NCI-H226 (cell line): ENCODE measurements at regions not wholly inside any gene's neighbourhood (a gene's known extent, or its start where the extent isn't known, plus 50 kb on each side); places are given as distances from the start of the nearest gene placed in this dataset.

Experiments used
- DNase-seq: peaks from one replicate; pipeline ENCODE4 v3.0.0-alpha.2; 2015

DNA sequence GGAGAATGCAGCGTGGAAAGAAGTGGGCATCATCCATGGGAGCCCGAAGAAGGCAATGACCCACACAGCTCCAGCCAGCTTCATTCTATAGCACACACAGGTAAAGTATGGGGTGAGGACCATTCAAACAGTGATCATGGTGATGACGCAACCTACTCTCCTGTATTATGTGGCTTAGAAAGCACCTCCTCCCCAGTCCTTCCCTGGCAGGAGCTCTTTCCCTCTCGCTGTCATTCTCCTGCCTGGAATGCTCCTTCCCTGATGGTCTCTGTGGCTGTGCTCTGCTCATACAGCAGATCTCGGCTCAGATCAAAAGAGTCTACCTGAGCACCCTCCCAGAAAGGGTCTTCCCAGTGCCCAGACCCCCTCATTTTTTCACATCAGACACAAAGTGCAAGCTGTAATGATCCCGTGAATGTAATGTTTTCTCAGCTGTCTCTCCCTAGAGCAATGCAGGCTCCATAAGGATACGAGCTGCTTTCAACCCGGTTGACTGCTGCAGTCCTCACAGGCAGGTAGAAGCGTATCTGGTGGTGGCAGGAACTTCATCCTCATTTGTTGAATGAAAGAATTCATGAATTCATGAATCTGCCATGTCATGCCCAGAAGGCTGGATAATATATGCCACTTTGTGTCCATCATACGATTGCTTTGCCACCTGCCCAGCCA is 248.8 kb downstream of the HS3ST3A1 start:
- DNase-seq, result peak; percentile 18

DNA sequence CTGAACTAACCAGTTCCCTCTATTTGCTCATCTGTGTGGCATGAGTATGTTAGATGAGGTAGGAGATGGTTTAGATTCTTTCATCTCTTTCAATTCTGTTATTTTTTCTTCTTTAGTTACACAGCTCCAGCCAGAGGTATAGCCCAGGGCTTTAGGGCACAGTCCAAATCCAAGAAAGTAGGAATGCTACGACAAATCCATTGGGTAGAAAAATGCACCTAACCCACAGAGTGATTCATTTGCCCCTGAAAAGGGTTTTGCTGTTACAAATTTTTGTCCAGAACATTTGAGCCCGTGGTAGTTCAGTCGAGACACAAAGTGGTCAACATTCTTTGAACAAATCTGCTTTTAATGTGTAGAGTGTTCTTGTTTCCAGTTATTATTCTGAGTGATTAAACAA is 250.7 kb downstream of the HS3ST3A1 start:
- peak; percentile 51 for DNase-seq

DNA sequence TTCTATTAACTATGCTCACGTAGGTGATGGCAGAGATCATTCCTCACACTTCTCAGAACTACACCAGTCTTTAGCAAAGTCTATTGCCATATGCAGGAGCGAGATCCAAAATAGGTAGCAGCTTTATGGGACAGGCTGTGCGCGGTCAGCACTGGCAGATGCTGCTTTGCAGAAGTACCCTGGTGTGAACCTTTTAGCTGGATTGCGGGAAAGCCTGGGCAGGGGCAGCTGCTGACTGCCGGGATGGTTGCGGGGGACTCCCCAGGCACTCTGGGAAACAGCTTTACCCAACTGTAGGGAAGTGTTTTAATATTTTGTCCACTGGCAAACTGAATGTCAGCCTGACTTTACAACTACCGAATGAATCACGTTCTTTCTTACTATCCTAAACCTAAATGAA is 251.3 kb downstream of the HS3ST3A1 start:
- DNase-seq, result no peak

DNA sequence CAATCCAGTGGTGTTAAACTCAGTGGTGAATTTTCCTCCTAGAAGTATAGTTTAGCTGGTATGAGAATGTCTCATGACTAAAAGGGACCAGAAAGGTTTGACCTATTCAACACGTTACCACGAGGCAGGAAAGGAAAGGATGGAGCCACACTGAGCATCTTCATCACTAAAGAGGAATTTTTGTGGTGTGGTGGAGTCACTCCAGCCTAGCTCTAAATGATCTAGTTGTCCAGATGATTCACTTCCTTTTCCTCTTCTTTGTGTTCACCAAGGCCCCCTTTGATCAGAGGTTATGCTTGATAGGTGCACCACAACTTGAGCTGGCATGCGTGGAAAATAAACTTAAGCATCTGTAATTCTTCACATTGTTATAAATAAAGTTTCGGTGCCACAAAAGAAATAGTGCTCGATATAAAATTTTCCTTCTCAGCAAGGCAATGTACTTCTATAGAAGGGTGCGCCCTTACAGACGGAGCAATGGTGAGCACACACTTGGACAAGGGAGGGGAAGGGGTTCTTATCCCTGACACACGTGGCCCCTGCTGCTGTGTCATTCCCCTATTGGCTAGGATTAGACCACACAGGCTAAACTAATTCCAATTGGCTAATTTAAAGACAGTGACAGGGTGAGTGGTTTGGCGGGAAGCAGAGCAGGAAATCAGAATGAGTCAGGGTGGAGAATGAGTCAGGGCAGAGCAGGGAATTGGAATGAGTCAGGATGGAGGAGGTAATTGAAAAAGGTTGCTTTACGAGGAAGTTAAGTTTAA is 254.6 kb downstream of the HS3ST3A1 start:
- DNase-seq, result peak; percentile 97

DNA sequence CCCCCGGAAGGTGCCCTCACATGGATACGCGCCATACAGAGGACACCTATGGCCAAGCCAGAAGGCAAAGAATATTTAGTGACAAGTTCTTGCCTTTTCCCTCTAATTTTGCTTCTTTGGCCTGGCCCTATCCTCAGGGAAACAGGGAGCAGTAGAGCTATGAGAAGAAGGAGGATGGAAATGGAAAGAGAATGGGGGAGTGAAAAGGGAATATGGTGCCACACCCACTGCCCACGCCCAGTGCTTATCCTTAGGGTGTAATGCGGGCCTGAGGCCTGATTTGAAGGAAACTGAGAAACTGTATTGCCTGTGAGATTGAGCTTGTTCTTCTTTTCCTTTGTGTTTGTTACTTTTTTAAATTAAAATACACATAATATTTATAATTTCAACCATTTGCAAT is 255.1 kb downstream of the HS3ST3A1 start:
- DNase-seq, result peak; percentile 33

DNA sequence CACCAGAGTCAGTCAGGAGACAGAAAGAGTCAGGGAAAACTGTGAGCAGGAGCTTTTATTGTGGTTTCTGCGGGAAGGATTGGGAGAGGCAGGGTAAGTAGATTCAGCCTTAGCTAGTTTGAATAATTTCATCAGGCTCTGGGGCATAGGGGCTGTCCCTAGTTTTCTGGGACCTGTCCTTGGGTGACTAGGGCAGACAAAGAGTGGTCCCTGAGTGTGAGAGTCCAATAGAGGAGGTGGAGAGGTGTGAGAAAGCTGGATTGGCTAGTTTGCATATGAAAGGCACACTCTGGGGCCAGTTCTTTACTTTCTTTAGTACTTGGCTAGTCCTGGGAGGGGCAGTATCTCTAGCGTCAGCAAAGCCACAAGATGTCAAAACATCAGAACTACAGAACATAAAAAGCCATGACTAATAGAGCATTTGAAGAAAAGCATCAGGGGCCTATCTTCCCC is 255.6 kb downstream of the HS3ST3A1 start:
- DNase-seq, result peak; percentile 91

DNA sequence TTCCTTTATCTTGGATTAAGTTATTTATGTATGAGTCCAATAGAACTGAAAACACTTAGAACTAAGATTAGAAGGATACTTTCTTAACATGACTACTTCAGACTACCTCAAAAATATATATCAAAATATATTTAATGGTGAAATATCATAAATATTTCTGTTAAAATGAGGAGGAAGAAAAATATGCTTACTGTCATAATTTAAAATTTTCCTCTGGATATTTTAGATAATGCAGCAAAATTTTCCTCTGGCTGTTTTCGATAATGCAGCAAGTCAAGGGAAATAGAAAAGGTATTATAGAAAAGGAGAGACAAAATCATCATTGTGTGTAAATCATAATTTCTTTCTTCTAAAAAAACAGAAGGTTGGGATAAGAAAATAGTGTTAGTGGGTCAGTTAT is 263.3 kb downstream of the HS3ST3A1 start:
- DNase-seq, result no peak

DNA sequence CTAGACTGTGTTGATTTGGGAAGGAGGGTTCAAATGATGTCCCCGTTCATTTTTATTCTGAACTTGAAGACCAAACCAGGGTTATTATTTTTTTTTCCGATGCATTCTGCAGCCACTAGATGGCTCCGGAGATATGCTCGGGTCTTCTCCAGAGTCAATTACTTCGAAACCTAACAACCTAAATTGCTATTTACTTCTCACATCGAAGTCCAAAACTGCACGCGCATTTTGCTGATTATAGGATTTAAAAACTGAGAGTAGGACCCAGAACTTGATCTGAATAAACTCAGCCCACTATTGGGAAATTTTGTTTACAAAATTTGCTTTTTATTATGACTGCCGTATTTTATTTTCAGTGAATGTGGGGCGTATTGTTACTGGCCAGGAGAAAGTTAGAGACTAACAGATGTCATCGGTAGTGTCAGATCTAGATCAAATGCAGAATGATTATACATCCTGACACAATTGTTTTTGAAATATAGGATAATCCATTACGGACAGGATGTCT is 263.8 kb downstream of the HS3ST3A1 start:
- peak; percentile 28 for DNase-seq

DNA sequence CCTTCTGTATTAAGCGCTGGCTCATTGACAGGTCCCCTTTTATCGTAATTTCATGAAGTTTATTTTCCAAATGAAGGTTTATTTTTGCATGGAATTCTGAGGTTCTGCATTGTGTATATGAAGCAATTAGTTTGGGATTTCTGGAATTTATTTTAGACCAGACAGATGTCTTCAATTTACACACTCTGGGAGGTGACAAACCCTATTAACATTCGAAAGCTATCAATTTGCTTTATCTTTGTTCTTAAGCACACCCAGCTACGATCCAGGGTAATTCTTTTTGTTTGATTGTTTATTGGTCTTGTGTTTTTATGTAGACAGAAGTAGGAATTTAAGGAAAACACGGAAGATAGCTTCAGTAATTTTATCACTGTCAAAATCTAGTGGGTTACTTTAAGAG is 264.6 kb downstream of the HS3ST3A1 start:
- no peak for DNase-seq

DNA sequence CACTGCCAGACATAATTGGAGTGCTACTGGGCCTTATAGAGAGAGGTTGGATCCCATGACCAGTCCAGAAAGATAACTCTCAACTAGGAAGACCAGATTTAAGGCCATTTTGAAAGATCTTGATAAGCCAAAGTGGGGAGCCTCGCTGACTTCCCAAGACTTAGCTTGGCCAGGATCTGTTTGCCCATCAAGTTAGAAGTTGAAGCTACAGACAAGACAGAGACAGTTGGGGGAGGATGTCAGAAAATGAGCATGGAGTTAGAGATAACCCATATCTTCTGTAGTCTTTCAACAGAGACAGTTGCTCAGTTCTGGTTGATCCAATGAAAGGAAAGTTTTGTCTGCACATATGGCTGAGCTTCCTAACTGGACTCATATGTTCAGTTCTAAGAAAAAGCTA is 267.4 kb downstream of the HS3ST3A1 start:
- DNase-seq, result no peak

DNA sequence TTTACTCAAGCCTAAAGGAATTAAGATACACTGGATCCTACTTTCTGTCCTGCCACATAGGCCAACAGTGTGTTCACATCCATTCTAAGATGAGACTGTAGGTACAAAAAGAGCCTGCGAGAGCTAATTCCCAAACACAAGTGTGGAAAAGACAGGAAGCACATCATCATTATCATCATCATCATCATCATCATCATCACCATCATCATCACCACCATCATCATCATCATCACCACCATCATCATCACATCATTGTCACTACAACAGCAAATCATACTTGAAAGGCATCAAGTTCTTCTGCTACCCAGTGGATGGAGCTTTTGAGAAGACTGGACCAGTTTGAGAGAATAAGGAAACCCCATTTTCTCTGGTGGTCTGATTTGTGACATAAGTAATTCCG is 268.1 kb downstream of the HS3ST3A1 start:
- no peak for DNase-seq

DNA sequence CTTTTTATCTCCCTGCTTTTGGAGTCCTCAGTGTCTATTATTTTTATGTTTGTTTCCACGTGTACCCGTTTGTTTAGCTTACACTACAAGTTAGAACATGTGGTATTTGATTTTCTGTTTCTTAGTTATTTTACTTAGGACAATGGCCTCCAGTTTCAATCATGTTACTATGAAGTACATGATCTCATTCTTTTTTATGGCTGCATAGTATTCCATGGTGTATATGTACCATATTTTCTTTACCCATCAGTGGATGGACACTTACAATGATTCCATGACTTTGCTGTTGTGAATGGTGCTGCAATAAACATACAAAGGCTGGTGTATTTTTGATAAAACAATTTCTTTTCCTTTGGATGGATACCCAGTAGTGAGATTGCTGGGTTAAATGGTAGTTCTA is 269.5 kb downstream of the HS3ST3A1 start:
- no peak for DNase-seq

DNA sequence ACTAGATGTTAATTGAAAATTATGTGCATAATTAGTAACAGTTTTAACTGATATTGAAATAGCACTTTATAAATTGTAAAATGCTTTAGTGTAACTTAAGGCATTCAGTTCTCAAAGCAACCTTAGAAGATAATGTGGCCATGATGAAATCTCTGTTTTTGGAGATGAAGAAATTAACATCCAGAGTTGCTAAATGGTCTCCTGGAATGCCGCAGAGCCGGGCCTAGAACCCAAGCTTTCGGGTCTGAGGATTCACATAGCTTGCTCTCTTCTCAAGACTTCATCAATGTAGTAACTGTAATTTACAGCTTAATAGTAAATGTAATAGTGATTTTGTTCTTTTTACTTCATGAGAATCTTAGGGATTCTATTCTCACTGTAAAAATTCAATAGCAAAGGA is 272.3 kb downstream of the HS3ST3A1 start:
- DNase-seq, result no peak

DNA sequence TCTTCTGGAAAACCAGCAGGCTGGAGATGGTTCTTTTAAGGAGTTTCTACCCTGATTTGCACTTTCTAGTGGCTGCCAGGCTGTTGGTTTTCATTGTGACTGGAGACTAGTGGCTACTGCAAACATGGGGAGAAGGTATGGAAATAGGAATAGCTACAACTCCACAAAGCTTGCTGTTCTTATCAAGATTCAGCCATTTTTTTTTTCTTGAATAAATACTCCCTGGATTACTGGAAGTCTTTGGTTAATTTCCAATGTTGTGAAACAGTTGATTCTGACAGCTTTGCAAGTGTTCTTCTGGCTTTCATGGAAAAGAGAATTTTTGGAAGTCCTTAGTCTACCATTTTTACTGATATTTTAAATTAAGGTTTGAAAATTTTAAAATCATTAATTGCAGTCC is 277.7 kb downstream of the HS3ST3A1 start:
- no peak for DNase-seq

DNA sequence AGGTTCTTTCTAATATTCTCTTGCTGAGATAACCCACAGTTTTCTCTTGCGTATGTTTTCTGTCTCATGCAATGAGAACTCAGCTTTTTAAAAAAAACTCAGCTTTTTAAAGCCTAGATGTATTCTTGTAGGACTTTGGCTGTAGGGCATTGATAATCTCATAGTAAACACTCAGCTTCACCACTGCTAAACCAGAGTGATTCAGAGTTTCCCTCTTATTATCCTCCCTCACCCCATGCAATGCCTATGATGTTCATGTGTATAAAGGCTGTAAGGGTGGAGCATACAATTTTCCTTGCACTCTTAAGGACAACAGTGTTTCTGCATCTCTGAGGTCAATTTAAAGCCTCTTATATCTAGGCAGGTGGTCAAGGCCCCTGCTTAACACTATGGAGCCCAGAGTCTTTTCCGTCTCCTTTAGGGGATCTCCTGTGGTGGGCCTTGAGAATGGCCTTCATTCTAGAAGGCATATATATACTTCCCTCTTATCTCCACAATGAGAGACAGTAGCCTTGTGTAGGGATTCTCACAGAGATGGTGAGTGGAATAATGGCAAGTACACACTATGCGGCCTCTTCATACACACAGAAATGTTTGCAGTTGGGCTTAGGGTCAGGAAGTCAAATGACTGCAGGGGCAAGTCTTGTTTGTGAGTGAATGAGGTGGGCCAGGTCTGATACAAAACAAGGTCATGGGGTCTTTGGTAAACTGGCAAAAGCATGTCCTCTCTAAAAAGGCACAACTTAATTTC is 279.6 kb downstream of the HS3ST3A1 start:
- DNase-seq, result no peak

DNA sequence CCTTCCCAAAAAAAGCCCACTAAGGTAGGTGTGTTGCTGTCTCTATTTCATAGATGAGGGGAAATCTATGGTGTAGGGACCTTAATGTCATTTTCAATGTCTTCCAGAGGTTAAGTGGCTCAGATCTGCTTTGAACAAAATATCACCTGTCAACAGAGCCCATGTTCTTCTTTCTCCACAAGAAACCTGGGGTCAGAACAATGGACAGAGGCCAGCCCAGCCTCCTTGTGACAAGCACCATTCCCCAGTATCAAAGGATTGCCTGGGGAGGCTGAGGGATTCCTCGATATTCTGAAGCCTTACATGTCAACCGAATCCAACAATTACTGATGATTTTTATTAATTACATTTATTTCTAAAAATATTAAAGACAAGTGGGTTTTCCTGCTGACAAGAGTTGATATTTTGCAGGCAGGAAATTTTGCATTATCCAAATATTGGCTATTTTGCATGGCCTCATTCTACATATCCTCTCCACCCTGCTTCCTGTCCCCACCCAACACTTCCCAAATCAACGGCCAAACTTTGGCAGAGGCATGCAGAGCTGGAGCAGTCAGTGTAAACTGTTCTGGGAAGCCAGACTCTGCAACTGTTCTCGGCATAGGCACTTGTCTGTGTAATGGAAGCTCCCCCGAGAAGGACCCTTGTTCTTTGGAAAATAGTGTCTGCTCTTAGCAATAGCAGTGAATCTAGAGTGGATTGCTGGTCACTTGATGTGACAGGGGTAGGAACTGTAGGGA is 281.5 kb downstream of the HS3ST3A1 start:
- no peak for DNase-seq

DNA sequence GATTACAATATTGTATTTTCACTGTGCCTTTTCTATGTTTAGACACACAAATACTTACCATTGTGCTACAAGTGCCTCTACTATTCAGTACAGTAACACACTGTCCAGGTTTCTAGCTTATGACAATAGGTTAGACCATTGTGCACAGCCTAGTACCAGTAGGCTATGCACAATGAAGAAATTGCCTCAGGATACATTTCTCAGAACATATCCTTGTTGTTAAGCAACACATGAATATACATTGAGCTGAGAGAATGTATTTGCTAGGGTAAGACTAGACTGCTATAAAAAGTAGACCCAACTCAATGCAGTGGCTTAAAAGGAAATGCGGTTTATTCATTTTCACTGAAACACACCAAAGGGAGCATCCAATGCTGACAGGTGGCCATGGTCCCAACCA is 285.1 kb downstream of the HS3ST3A1 start:
- DNase-seq, result no peak

DNA sequence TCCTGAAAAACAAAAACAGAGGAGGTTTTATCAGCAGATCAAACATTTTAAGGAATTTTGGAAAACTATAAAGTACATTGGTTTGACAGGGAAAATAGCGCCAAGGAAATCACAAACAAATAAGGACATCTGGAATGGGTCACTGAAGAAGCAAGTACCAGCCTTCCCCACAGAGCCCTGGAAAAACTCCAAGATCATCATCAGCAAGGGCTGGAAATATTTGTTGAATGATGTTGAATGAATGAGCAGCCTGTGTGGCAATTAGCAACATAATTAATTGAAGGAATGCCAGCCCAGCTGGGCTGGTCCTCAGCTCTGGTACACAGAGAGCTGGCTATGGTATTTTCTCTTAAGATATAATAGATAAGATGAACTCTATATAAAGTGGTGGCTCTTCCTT is 290.4 kb downstream of the HS3ST3A1 start:
- no peak for DNase-seq

DNA sequence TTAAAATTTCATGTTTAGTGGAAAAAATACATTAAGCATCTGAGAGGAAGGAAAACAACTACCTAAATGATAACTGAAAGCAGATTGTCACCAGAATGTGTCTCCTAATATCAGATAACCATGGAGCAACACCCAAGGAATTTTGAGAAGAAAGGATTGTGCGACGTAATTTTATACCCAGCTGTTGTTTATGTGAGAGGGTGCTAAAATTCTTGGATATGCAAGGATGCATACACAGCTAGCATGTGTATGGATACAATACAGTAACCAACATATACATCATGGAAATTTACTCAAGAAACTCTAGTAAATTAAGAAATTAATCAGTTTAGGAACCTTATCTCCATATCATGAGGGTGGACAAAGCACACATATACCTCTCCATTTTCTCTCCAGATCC is 290.9 kb downstream of the HS3ST3A1 start:
- no peak for DNase-seq

DNA sequence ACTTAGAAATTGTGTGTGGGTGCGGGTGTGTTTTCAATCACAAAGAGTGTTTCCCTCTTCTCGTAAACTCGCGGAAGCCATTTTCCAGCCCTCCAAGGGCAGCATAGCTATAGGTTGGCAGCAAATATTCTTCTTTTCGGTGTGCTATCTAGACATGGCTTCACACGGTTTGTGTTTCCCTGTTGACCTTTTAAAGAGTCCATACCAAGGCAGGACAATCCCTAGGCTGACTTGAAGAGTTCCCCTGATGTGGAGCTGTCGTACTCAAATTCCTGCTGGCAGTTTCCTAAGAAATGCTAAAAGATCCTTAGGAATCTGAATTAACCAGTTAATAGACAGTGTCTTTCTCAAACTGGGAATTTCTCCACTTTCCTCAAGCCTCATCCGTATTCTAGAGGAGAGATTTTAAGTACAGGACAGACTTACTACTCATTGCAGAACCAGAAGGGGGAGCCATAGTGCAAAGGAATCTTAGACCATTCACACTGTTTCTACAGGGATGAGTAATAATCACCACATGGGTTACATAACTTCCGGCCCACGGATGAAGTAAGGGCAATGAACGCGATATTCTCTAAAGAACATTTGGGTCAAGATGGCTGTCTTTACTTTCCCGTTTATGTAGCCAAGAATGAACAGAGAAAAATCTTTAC is 288.6 kb upstream of the ELAC2 start:
- peak; percentile 78 for DNase-seq

DNA sequence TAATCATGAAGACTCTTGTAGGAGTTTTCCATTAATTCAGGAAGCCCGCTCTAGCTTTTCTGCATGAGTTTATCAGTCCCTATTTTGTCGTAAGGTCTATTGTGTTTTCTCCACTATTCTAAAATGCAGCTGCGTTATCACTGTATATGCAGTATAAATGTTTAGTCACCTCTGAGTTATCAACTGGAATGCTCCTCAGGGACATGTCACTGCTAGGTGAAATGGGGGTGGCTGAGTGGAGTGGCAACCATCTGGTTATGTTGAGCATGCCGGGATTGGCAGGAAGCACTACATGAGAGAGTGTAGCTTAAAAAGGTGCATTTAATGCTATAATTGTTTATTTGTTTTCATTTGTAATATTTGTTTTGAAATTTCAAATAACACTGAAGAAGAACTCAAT is 285.2 kb upstream of the ELAC2 start:
- DNase-seq, result no peak

DNA sequence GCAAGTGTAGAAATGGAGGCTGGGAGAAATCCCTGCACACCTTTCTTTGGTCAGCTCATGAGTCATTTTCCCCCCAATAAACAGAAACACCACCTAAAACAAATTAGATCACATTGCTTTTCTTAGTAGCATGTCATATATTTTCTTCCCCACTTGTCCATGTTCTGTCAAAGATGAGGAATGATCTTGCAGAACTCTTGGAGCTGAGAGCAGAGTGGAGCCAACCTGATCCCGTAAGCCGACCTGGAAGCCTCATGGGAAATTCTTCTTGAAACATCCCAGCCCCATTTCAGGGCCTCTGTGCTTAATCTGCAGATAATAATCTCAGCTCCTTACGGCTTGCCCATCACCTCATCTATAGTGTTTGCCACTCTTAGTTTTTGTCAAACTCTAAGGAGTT is 284.6 kb upstream of the ELAC2 start:
- no peak for DNase-seq
